Ovary (tissue), 3 donors: ENCODE measurements at regions not wholly inside any gene's neighbourhood (a gene's known extent, or its start where the extent isn't known, plus 50 kb on each side); places are given as distances from the start of the nearest gene placed in this dataset.

Experiments used
- CTCF ChIP-seq, 3 donors: fragments of 450-650 bp in 2 of 3; fragments of 200-600 bp in 1 of 3; IDR thresholded peaks; one replicate each; pipeline versions ENCODE4 v1.5.1 to v1.8.0; 2016 to 2022; ENCODE audit warnings: antibody characterized with exemption in 3 of 3, mild to moderate bottlenecking in 1 of 3
- POLR2A ChIP-seq: fragments of 450-650 bp; IDR thresholded peaks from one replicate; pipeline ENCODE4 v1.6.1; 2017; ENCODE audit warnings: antibody characterized with exemption, mild to moderate bottlenecking, moderate library complexity
- donor health status: DM: no; HTN: no; CAD: no.

GRCh38 chr6:27550692-27551091, 77.8 kb upstream of the ZNF184 start:
- TF ChIP-seq CTCF (IDR thresholded peaks at IDR 0.05) (no peak), POLR2A (no peak)
